H1 (cell line): ENCODE measurements at regions not wholly inside any gene's neighbourhood (a gene's known extent, or its start where the extent isn't known, plus 50 kb on each side); places are given as distances from the start of the nearest gene placed in this dataset.

ENCODE experiments used
- CTCF ChIA-PET: fragments of 300-600 bp; sonication (Branson Sonifier 250); formaldehyde crosslinking; loops from one replicate; lab custom pipeline; 2021; ENCODE audit not compliant: partially characterized antibody; lab: Charles Lee
- POLR2A ChIA-PET: fragments of 300-600 bp; sonication (Branson Sonifier 250); formaldehyde crosslinking; loops from one replicate; lab custom pipeline; 2021; ENCODE audit warnings: inconsistent platforms; ENCODE audit not compliant: partially characterized antibody; lab: Charles Lee
- DNase-seq, 2 experiments: peaks; one replicate each; pipeline versions ENCODE4 v3.0.0 to v3.0.0-alpha.2; 2010 to 2022; ENCODE audit warnings: low spot score in 2 of 2, low read depth in 1 of 2, mixed read lengths in 1 of 2
- FAIRE-seq: peaks from 2 replicates; lab custom pipeline; 2011; peaks lifted over from hg19 to GRCh38; lab: Jason Lieb, UNC
- H2AFZ ChIP-seq: 2 replicates; pipeline ENCODE4 v1.8.1; 2012; ENCODE audit warnings: low read length, inconsistent platforms
- H2AK5ac ChIP-seq: 2 replicates; pipeline ENCODE4 v1.6.1; 2013; ENCODE audit warnings: low read depth, low read length
- H2BK120ac ChIP-seq: replicated peaks from 2 replicates; pipeline ENCODE3; 2013; ENCODE audit warnings: low read depth, low read length, inconsistent platforms
- H2BK12ac ChIP-seq: 2 replicates; pipeline ENCODE4 v1.6.1; 2013; ENCODE audit warnings: low read depth, low read length
- H2BK15ac ChIP-seq: 2 replicates; pipeline ENCODE4 v1.6.1; 2013; ENCODE audit warnings: low read length
- H2BK20ac ChIP-seq: 2 replicates; pipeline ENCODE4 v1.6.1; 2013; ENCODE audit warnings: low read length
- H2BK5ac ChIP-seq: 2 replicates; pipeline ENCODE4 v1.6.1; 2013; ENCODE audit warnings: low read depth, low read length
- H3K14ac ChIP-seq: 2 replicates; pipeline ENCODE4 v1.6.1; 2013; ENCODE audit warnings: inconsistent platforms; ENCODE audit not compliant: insufficient read length
- H3K18ac ChIP-seq: 2 replicates; pipeline ENCODE4 v1.6.1; 2013; ENCODE audit warnings: low read length; ENCODE audit errors: extremely low read depth
- H3K23ac ChIP-seq: 2 replicates; pipeline ENCODE4 v1.6.1; 2013; ENCODE audit warnings: inconsistent platforms; ENCODE audit not compliant: insufficient read length
- H3K23me2 ChIP-seq: 2 replicates; pipeline ENCODE4 v1.6.1; 2013; ENCODE audit warnings: low read depth, low read length
- H3K27ac ChIP-seq: 2 replicates; pipeline ENCODE4 v1.6.1; 2011; ENCODE audit warnings: low read depth, low read length, inconsistent platforms
- H3K27me3 ChIP-seq, 4 experiments: replicated peaks in 1 of 4; 1 replicate in 1 of 4; 2 replicates in 3 of 4; pipeline versions ENCODE4 v1.6.1 to v1.8.1; 2011 to 2013; ENCODE audit warnings: low read length in 3 of 4, mild to moderate bottlenecking in 3 of 4, inconsistent platforms in 2 of 4, mixed read lengths in 2 of 4, moderate library complexity in 1 of 4; ENCODE audit not compliant: control insufficient read depth in 3 of 4, insufficient read depth in 3 of 4; ENCODE audit errors: extremely low read depth in 1 of 4
- H3K36me3 ChIP-seq, 4 experiments: 2 replicates each; pipeline versions ENCODE4 v1.6.1 to v1.8.1; 2011 to 2013; ENCODE audit warnings: mild to moderate bottlenecking in 4 of 4, low read length in 3 of 4, moderate library complexity in 2 of 4, control low read depth in 1 of 4, inconsistent platforms in 1 of 4; ENCODE audit not compliant: insufficient read depth in 4 of 4, control insufficient read depth in 2 of 4
- H3K4ac ChIP-seq: replicated peaks from 2 replicates; pipeline ENCODE3; 2013; ENCODE audit warnings: low read length, low read depth, mixed read lengths, inconsistent platforms; ENCODE audit not compliant: insufficient read length
- H3K4me1 ChIP-seq, 4 experiments: replicated peaks in 1 of 4; 1 replicate in 1 of 4; 2 replicates in 3 of 4; pipeline versions ENCODE4 v1.6.1 to v1.8.1; 2011 to 2013; ENCODE audit warnings: low read length in 3 of 4, inconsistent platforms in 2 of 4, mixed read lengths in 1 of 4; ENCODE audit not compliant: insufficient read depth in 4 of 4, control insufficient read depth in 3 of 4
- H3K4me2 ChIP-seq, 2 experiments: 2 replicates each; pipeline versions ENCODE4 v1.6.1 to v1.8.1; 2011 to 2013; ENCODE audit warnings: low read depth in 2 of 2, low read length in 2 of 2, control low read depth in 1 of 2, inconsistent platforms in 1 of 2, mild to moderate bottlenecking in 1 of 2; ENCODE audit not compliant: insufficient read depth in 1 of 2
- H3K4me3 ChIP-seq, 4 experiments: fragments of 200-600, 300-600 bp in 1 of 4; sonication (generic), shearing (Covaris generic), sonication (Bioruptor Twin) in 1 of 4; 2 replicates each; pipeline versions ENCODE4 v1.5.1 to v1.8.1; 2011 to 2016; ENCODE audit warnings: low read length in 4 of 4, low read depth in 3 of 4, control low read depth in 2 of 4, inconsistent platforms in 2 of 4, mild to moderate bottlenecking in 2 of 4, mixed read lengths in 1 of 4, moderate library complexity in 1 of 4; ENCODE audit not compliant: insufficient read depth in 2 of 4; ENCODE audit errors: extremely low read depth in 1 of 4
- H3K56ac ChIP-seq: replicated peaks from 2 replicates; pipeline ENCODE3; 2013; ENCODE audit warnings: low read depth, mild to moderate bottlenecking, mixed read lengths, low read length, inconsistent platforms; ENCODE audit not compliant: insufficient read length
- H3K79me1 ChIP-seq: 2 replicates; pipeline ENCODE4 v1.6.1; 2013; ENCODE audit warnings: low read depth, low read length, control low read depth
- H3K79me2 ChIP-seq, 2 experiments: 2 replicates each; pipeline versions ENCODE4 v1.6.1 to v1.8.1; 2012 to 2013; ENCODE audit warnings: low read length in 2 of 2, mild to moderate bottlenecking in 2 of 2, inconsistent platforms in 1 of 2; ENCODE audit not compliant: insufficient read depth in 2 of 2, control insufficient read depth in 1 of 2
- H3K9ac ChIP-seq, 4 experiments: replicated peaks in 1 of 4; 1 replicate in 1 of 4; 2 replicates in 3 of 4; pipeline versions ENCODE4 v1.6.1 to v1.8.1; 2011 to 2013; ENCODE audit warnings: low read depth in 3 of 4, low read length in 3 of 4, control low read depth in 2 of 4, mild to moderate bottlenecking in 2 of 4, moderate library complexity in 2 of 4, inconsistent platforms in 1 of 4; ENCODE audit errors: extremely low read depth in 1 of 4
- H3K9me3 ChIP-seq, 2 experiments: 2 replicates each; pipeline versions ENCODE4 v1.6.1 to v1.8.1; 2012 to 2013; ENCODE audit warnings: mild to moderate bottlenecking in 2 of 2, moderate library complexity in 2 of 2, control low read depth in 1 of 2, inconsistent platforms in 1 of 2, low read depth in 1 of 2, low read length in 1 of 2, mixed read lengths in 1 of 2; ENCODE audit not compliant: insufficient read depth in 2 of 2
- H4K20me1 ChIP-seq, 2 experiments: replicated peaks in 1 of 2; 2 replicates each; pipeline versions ENCODE3 to v1.8.1; 2011 to 2013; ENCODE audit warnings: inconsistent platforms in 2 of 2, low read length in 2 of 2, mild to moderate bottlenecking in 1 of 2; ENCODE audit not compliant: insufficient read depth in 2 of 2, control insufficient read depth in 1 of 2
- H4K5ac ChIP-seq: 2 replicates; pipeline ENCODE4 v1.6.1; 2013; ENCODE audit warnings: low read length, low read depth, mixed read lengths, inconsistent platforms; ENCODE audit not compliant: insufficient read length
- H4K8ac ChIP-seq: 2 replicates; pipeline ENCODE4 v1.8.0; 2013; ENCODE audit warnings: mild to moderate bottlenecking, moderate library complexity, low read length, inconsistent platforms; ENCODE audit not compliant: insufficient read depth; ENCODE audit errors: extremely low read depth
- H4K91ac ChIP-seq: replicated peaks from 2 replicates; pipeline ENCODE3; 2013; ENCODE audit warnings: low read length, mixed read lengths, inconsistent platforms; ENCODE audit not compliant: insufficient read length
- ASH2L ChIP-seq: fragments of 200-600, 300-600 bp; sonication (generic); IDR thresholded peaks from one replicate; pipeline ENCODE4 v1.7.1; 2017; ENCODE audit warnings: low read length
- BRCA1 ChIP-seq: IDR thresholded peaks from 2 replicates; pipeline ENCODE4 v1.6.1; 2012; ENCODE audit warnings: low read depth, low read length, improper control_type of control experiment
- CBX5 ChIP-seq: fragments of 300-800, 300-1000 bp; sonication (generic); IDR thresholded peaks from 2 replicates; pipeline ENCODE4 v1.7.1; 2016; ENCODE audit warnings: antibody characterized with exemption, low read length, low read depth
- CEBPB ChIP-seq: IDR thresholded peaks from 2 replicates; pipeline ENCODE4 v1.6.1; 2012; ENCODE audit warnings: low read depth, low read length
- CTBP2 ChIP-seq: IDR thresholded peaks from 2 replicates; pipeline ENCODE4 v1.7.0; 2011; ENCODE audit warnings: borderline replicate concordance, mild to moderate bottlenecking, moderate library complexity, mixed read lengths, low read length; ENCODE audit not compliant: insufficient read depth, insufficient read length
- EP300 ChIP-seq, 2 experiments: IDR thresholded peaks; 1 replicate in 1 of 2; 2 replicates in 1 of 2; pipeline ENCODE4 v1.6.1; 2011 to 2012; ENCODE audit warnings: low read depth in 2 of 2, low read length in 2 of 2, mild to moderate bottlenecking in 2 of 2, borderline replicate concordance in 1 of 2, inconsistent platforms in 1 of 2, moderate library complexity in 1 of 2
- EZH2 ChIP-seq: fragments of 200-600 bp; sonication (generic); IDR thresholded peaks from 2 replicates; pipeline ENCODE4 v1.7.1; 2012; ENCODE audit warnings: low read depth, mild to moderate bottlenecking, moderate library complexity, low read length, inconsistent platforms; ENCODE audit not compliant: severe bottlenecking
- FOSL1 ChIP-seq: IDR thresholded peaks from 2 replicates; pipeline ENCODE4 v1.6.1; 2011; ENCODE audit warnings: mild to moderate bottlenecking, low read depth, low read length, moderate library complexity; ENCODE audit not compliant: insufficient read depth
- NRF1 ChIP-seq: IDR thresholded peaks from 2 replicates; pipeline ENCODE4 v1.6.1; 2011; ENCODE audit warnings: mild to moderate bottlenecking, low read depth, low read length, improper control_type of control experiment
- POLR2AphosphoS5 ChIP-seq: IDR thresholded peaks from 2 replicates; pipeline ENCODE4 v1.6.1; 2011; ENCODE audit warnings: low read depth, low read length
- RBBP5 ChIP-seq: IDR thresholded peaks from 2 replicates; pipeline ENCODE4 v1.7.1; 2012; ENCODE audit warnings: low read depth, mild to moderate bottlenecking, inconsistent platforms, low read length, moderate library complexity, borderline replicate concordance
- RNF2 ChIP-seq: fragments of 200-900, 300-1000 bp; sonication (generic); IDR thresholded peaks from 2 replicates; pipeline ENCODE4 v1.7.1; 2016; ENCODE audit warnings: borderline replicate concordance, low read depth, mild to moderate bottlenecking, antibody characterized with exemption, low read length; ENCODE audit not compliant: poor library complexity, severe bottlenecking; ENCODE audit errors: missing control alignments
- SAP30 ChIP-seq: fragments of 300-600 bp; sonication (generic); IDR thresholded peaks from 2 replicates; pipeline ENCODE4 v1.7.1; 2012; ENCODE audit warnings: low read length, moderate library complexity, mild to moderate bottlenecking, inconsistent platforms; ENCODE audit not compliant: insufficient read depth, insufficient replicate concordance
- SP4 ChIP-seq: IDR thresholded peaks from 2 replicates; pipeline ENCODE4 v1.6.1; 2012; ENCODE audit warnings: low read length, inconsistent platforms
- SRF ChIP-seq: IDR thresholded peaks from 2 replicates; pipeline ENCODE4 v1.6.1; 2011; ENCODE audit warnings: mild to moderate bottlenecking, low read depth, low read length, moderate library complexity
- WGBS, 2 experiments: shearing (Covaris generic) in 1 of 2; methylation state at CpG; one replicate each; pipeline versions ENCODE4 v1.1.6 to v1.1.7; 2013 to 2015; ENCODE audit warnings: low lambda C conversion rate in 2 of 2, mixed read lengths in 2 of 2, inconsistent platforms in 1 of 2, low coverage in 1 of 2, missing lambda C conversion rate in 1 of 2; ENCODE audit not compliant: insufficient replicate concordance in 2 of 2, insufficient coverage in 1 of 2, insufficient read length in 1 of 2; ENCODE audit errors: extremely low coverage in 1 of 2, missing lambda C conversion rate in 1 of 2; 5-methylcytosine and 5-hydroxymethylcytosine counted together

DNA sequence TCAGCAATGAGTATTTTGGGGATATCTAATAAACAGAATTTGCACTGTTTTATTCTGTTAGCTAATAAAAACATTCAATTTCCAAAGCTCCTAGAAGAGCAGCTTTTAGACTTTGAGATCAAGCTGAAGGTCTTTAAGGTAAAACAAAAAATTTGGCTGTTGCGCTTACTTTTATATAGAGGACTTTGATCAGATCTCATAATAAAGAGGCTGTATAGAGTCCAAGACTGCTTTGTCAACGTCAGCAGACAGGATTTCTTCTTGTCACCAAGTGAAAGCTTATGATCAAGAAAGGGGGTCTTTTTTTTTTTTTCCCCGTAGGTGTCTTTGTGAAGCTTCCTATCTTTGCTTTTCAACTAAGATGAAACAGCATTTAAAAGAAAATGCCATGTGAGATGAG lies 556.5 kb upstream of the SLC35B3 start:
- no peak overlapping the region for H3K27ac ChIP-seq
- ChIA-PET POLR2A (no interaction called here), CTCF (interaction anchor here (1.8 kb wide), 1 partner anchor 9 kb away, joined by 11 read pairs; no protein-coding TSS in a partner anchor)
- no peaks in the 10 kb centered on the region for H3K79me2 ChIP-seq
- no peak overlapping the region for H3K4me3 ChIP-seq
- no peak overlapping the region for H3K18ac ChIP-seq
- H4K20me1 ChIP-seq: no peaks in the 10 kb centered on the region
- no peaks in the 10 kb centered on the region for H3K36me3 ChIP-seq
- H2BK15ac ChIP-seq: no peak overlapping the region
- no peak overlapping the region for H2AK5ac ChIP-seq
- no peaks in the 10 kb centered on the region for H3K27me3 ChIP-seq
- no peak for FAIRE-seq
- WGBS, 2 experiments: 86% methylated on average over 2 of the region's 3 CpGs; no CpG with 5 or more reads in 1 of the 2 experiments
- no peaks in the 10 kb centered on the region for H3K79me1 ChIP-seq
- H3K4ac ChIP-seq: no peak overlapping the region
- no peak for DNase-seq
- no peak overlapping the region for H2BK12ac ChIP-seq
- H3K23me2 ChIP-seq: no peaks in the 10 kb centered on the region
- no peak overlapping the region for H4K8ac ChIP-seq
- no peak overlapping the region for H2BK120ac ChIP-seq
- H3K56ac ChIP-seq: no peak overlapping the region
- no peak overlapping the region for H3K9ac ChIP-seq
- no peak overlapping the region for H2BK20ac ChIP-seq
- no peak overlapping the region for H2AFZ ChIP-seq
- no peak overlapping the region for H3K4me2 ChIP-seq
- no peak overlapping the region for H4K5ac ChIP-seq
- H3K4me1 ChIP-seq: no peaks in the 10 kb centered on the region
- H3K23ac ChIP-seq: no peak overlapping the region
- no peaks in the 10 kb centered on the region for H3K9me3 ChIP-seq
- no peak overlapping the region for H4K91ac ChIP-seq
- no peak overlapping the region for H3K14ac ChIP-seq
- H2BK5ac ChIP-seq: no peak overlapping the region
- no peak for TF ChIP-seq POLR2AphosphoS5
- no peak for TF ChIP-seq SRF
- no peak for TF ChIP-seq CEBPB
- no peak for TF ChIP-seq FOSL1
- no peak for TF ChIP-seq ASH2L
- TF ChIP-seq BRCA1: no peak
- TF ChIP-seq CTBP2: no peak
- no peak for TF ChIP-seq RNF2
- no peak for TF ChIP-seq EZH2
- no peak for TF ChIP-seq NRF1
- TF ChIP-seq SP4: no peak
- no peak for TF ChIP-seq RBBP5
- TF ChIP-seq EP300 (IDR thresholded peaks at IDR 0.05; ENCODE audit: borderline replicate concordance in 1 of 2, low read depth in 2 of 2, low read length in 2 of 2): no peak
- no peak for TF ChIP-seq CBX5
- TF ChIP-seq SAP30: no peak
